Gastroesophageal sphincter (tissue), 3 donors: ENCODE measurements at regions not wholly inside any gene's neighbourhood (a gene's known extent, or its start where the extent isn't known, plus 50 kb on each side); places are given as distances from the start of the nearest gene placed in this dataset.

ENCODE experiments used
- EP300 ChIP-seq: sonication (generic); formaldehyde crosslinking; IDR thresholded peaks from one replicate; pipeline ENCODE4 v1.6.1; 2017; ENCODE audit warnings: antibody characterized with exemption, mild to moderate bottlenecking
- POLR2A ChIP-seq, 2 donors: fragments of 450-650 bp; IDR thresholded peaks; one replicate each; pipeline ENCODE4 v1.6.1; 2017; ENCODE audit warnings: antibody characterized with exemption in 2 of 2, mild to moderate bottlenecking in 2 of 2, moderate library complexity in 1 of 2
- POLR2AphosphoS5 ChIP-seq: sonication (generic); formaldehyde crosslinking; IDR thresholded peaks from one replicate; pipeline ENCODE4 v1.6.1; 2017; ENCODE audit warnings: antibody characterized with exemption
- TF ChIP-seq, protein P1 (sequence below), 4 experiments: fragments of 200-600 bp in 2 of 4; fragments of 450-650 bp in 2 of 4; sonication (generic) in 1 of 4; IDR thresholded peaks; one replicate each; pipeline ENCODE4 v1.5.1; 2017 to 2019; ENCODE audit warnings: antibody characterized with exemption in 4 of 4, mild to moderate bottlenecking in 2 of 4, moderate library complexity in 2 of 4

DNA sequence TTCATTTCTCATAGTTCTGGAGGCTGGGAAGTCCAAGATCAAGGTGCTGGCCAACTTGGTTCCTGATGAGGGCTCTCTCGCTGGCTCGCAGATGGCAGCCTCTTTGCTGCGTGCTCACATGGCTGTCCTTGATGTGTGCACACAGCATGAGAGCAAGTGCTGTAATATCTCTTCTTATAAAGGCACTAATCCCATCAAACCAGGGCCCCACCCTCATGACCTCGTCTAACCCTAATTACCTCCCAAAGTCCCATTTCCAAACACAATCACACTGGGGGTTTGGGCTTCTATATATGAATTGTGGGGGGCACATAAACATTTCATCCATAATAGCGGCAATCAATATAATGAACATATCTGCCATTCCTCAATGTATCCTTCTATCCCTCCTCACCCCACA lies 1062.1 kb downstream of the BRD1 start:
- TF ChIP-seq POLR2A (IDR thresholded peaks at IDR 0.05) (no peak), POLR2AphosphoS5 (no peak), EP300 (no peak)
- TF ChIP-seq, protein P1, sequence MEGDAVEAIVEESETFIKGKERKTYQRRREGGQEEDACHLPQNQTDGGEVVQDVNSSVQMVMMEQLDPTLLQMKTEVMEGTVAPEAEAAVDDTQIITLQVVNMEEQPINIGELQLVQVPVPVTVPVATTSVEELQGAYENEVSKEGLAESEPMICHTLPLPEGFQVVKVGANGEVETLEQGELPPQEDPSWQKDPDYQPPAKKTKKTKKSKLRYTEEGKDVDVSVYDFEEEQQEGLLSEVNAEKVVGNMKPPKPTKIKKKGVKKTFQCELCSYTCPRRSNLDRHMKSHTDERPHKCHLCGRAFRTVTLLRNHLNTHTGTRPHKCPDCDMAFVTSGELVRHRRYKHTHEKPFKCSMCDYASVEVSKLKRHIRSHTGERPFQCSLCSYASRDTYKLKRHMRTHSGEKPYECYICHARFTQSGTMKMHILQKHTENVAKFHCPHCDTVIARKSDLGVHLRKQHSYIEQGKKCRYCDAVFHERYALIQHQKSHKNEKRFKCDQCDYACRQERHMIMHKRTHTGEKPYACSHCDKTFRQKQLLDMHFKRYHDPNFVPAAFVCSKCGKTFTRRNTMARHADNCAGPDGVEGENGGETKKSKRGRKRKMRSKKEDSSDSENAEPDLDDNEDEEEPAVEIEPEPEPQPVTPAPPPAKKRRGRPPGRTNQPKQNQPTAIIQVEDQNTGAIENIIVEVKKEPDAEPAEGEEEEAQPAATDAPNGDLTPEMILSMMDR (IDR thresholded peaks at IDR 0.05): no peak
